ENCODE measurements at regions not wholly inside any gene's neighbourhood (a gene's known extent, or its start where the extent isn't known, plus 50 kb on each side); places are given as distances from the start of the nearest gene placed in this dataset.
"Not testable (repeated sequence)": the region's sequence is repeated elsewhere in the genome, so short reads cannot be mapped to it uniquely, and the experiment has no call there.

GRCh38 chr4:45275862-45276261 is 549.5 kb upstream of the GNPDA2 start:
- TF ChIP-seq CTCF (IDR thresholded peaks at IDR 0.05; ENCODE audit: extremely low read depth in 1 of 2, insufficient read depth in 1 of 2, low read depth in 1 of 2, low read length in 2 of 2) (no peak), EZH2 (IDR thresholded peaks at IDR 0.05; ENCODE audit: borderline replicate concordance, low read depth, low read length, severe bottlenecking) (no peak), MYC (IDR thresholded peaks at IDR 0.05; ENCODE audit: low read depth, low read length) (no peak), POLR2AphosphoS5 (IDR thresholded peaks at IDR 0.05; ENCODE audit: insufficient read depth, low read depth, low read length) (no peak), FOS (IDR thresholded peaks at IDR 0.05; ENCODE audit: borderline replicate concordance, insufficient read depth, low read length) (no peak), MAX (IDR thresholded peaks at IDR 0.05; ENCODE audit: insufficient read depth, insufficient read length) (no peak), POLR2A (IDR thresholded peaks at IDR 0.05; ENCODE audit: low read depth, low read length) (no peak), GATA2 (IDR thresholded peaks at IDR 0.05; ENCODE audit: insufficient read depth, insufficient read length, low read depth, low read length) (no peak), JUN (IDR thresholded peaks at IDR 0.05; ENCODE audit: borderline replicate concordance, insufficient read depth, insufficient read length, low read depth) (no peak)
- POLR2A ChIA-PET: no interaction called here
- no peaks in the 10 kb centered on the region for H3K79me2 ChIP-seq (ENCODE audit: control insufficient read depth, insufficient read depth, low read length)
- intact Hi-C loops (cut with micrococcal nuclease): no loop called here
- CTCF ChIA-PET: no interaction called here
- no peaks in the 10 kb centered on the region for H3K27me3 ChIP-seq (ENCODE audit: control insufficient read depth in 2 of 2, insufficient read depth in 2 of 2, low read length in 2 of 2)
- dilution Hi-C loops (cut with MboI; ENCODE audit: extremely low pct_ligation_motif_present, low sequenced_read_pairs): no loop called here
- no TSS peak for BruUV-seq (replicated peaks)
- no peak overlapping the region for H2AFZ ChIP-seq (ENCODE audit: low read depth, low read length)
- H3K9ac ChIP-seq (replicated peaks; ENCODE audit: extremely low read depth, insufficient read depth, low read length): no peak overlapping the region
- H3K27ac ChIP-seq (ENCODE audit: insufficient read depth, low read depth, low read length): no peak overlapping the region
- H3K4me3 ChIP-seq (replicated peaks in 1 of 3; ENCODE audit: insufficient read depth in 1 of 3, low read depth in 1 of 3, low read length in 3 of 3): no peak overlapping the region
- no peaks in the 10 kb centered on the region for H4K20me1 ChIP-seq (replicated peaks; ENCODE audit: control insufficient read depth, extremely low read depth, insufficient read depth, low read length)
- H3K9me3 ChIP-seq (replicated peaks; ENCODE audit: control insufficient read depth, insufficient read depth, low read length): peaks cover 2% of the 10 kb centered on the region
- DNase-seq (ENCODE audit: low read depth, low spot score) (no peak), FAIRE-seq (no peak)
- no peaks in the 10 kb centered on the region for H3K36me3 ChIP-seq (ENCODE audit: control insufficient read depth in 2 of 2, extremely low read depth in 1 of 2, insufficient read depth in 2 of 2, low read length in 2 of 2)
- no peaks in the 10 kb centered on the region for H3K4me1 ChIP-seq (ENCODE audit: control insufficient read depth, extremely low read depth, insufficient read depth, low read length)
- H3K4me2 ChIP-seq (ENCODE audit: insufficient read depth, low read length): no peak overlapping the region
- H3K9me1 ChIP-seq (replicated peaks; ENCODE audit: control insufficient read depth, extremely low read depth, insufficient read depth, low read length): no peaks in the 10 kb centered on the region

GRCh38 chr4:45248106-45248505 is 521.8 kb upstream of the GNPDA2 start:
- H2AFZ ChIP-seq (ENCODE audit: low read depth, low read length); H3K36me3 ChIP-seq (ENCODE audit: control insufficient read depth in 2 of 2, extremely low read depth in 1 of 2, insufficient read depth in 2 of 2, low read length in 2 of 2); FAIRE-seq; H3K9ac ChIP-seq (replicated peaks; ENCODE audit: extremely low read depth, insufficient read depth, low read length); H3K4me1 ChIP-seq (ENCODE audit: control insufficient read depth, extremely low read depth, insufficient read depth, low read length); H4K20me1 ChIP-seq (replicated peaks; ENCODE audit: control insufficient read depth, extremely low read depth, insufficient read depth, low read length); H3K27ac ChIP-seq (ENCODE audit: insufficient read depth, low read depth, low read length); H3K9me3 ChIP-seq (replicated peaks; ENCODE audit: control insufficient read depth, insufficient read depth, low read length); DNase-seq (ENCODE audit: low read depth, low spot score); CTCF ChIA-PET; H3K27me3 ChIP-seq (ENCODE audit: control insufficient read depth in 2 of 2, insufficient read depth in 2 of 2, low read length in 2 of 2); BruUV-seq (replicated peaks); intact Hi-C loops (cut with micrococcal nuclease); H3K79me2 ChIP-seq (ENCODE audit: control insufficient read depth, insufficient read depth, low read length); dilution Hi-C loops (cut with MboI; ENCODE audit: extremely low pct_ligation_motif_present, low sequenced_read_pairs); POLR2A ChIA-PET; H3K4me3 ChIP-seq (replicated peaks in 1 of 3; ENCODE audit: insufficient read depth in 1 of 3, low read depth in 1 of 3, low read length in 3 of 3); H3K9me1 ChIP-seq (replicated peaks; ENCODE audit: control insufficient read depth, extremely low read depth, insufficient read depth, low read length); H3K4me2 ChIP-seq (ENCODE audit: insufficient read depth, low read length): not testable (repeated sequence)

All from endothelial cell of umbilical vein (primary cell).